ENCODE measurements at regions not wholly inside any gene's neighbourhood (a gene's known extent, or its start where the extent isn't known, plus 50 kb on each side); places are given as distances from the start of the nearest gene placed in this dataset.

GRCh38 chr10:133001114-133001513, 58.7 kb upstream of the CFAP46 start:
- Histone ChIP-seq H3K27ac (ENCODE audit: low read depth, low read length) (no peak overlapping the region), H2AFZ (ENCODE audit: low read depth, low read length, poor library complexity, severe bottlenecking) (no peak overlapping the region), H3K27me3 (ENCODE audit: insufficient read depth, low read length) (no peaks in the 10 kb centered on the region), H3K4me3 (replicated peaks in 1 of 2; ENCODE audit: low read depth in 1 of 2, low read length in 2 of 2) (no peak overlapping the region), H3K4me1 (ENCODE audit: control insufficient read depth in 1 of 2, insufficient read depth in 2 of 2, low read length in 2 of 2) (no peaks in the 10 kb centered on the region), H3K9ac (ENCODE audit: low read length) (no peak overlapping the region), H3K9me2 (ENCODE audit: insufficient read depth) (no peaks in the 10 kb centered on the region), H3K79me2 (ENCODE audit: insufficient read depth, low read length) (no peaks in the 10 kb centered on the region), H4K20me1 (ENCODE audit: insufficient read depth) (no peaks in the 10 kb centered on the region), H3K9me3 (ENCODE audit: control insufficient read depth in 1 of 2, insufficient read depth in 1 of 2, low read depth in 1 of 2, low read length in 2 of 2) (no peaks in the 10 kb centered on the region), H3K4me2 (ENCODE audit: low read length) (no peak overlapping the region), H3K36me3 (ENCODE audit: control insufficient read depth in 1 of 2, insufficient read depth in 2 of 2, low read length in 2 of 2) (no peaks in the 10 kb centered on the region)
- ChIA-PET POLR2A (no interaction called here), RAD21 (ENCODE audit: low non-redundant PET in 1 of 2, low total read pairs in 2 of 2, uncharacterized antibody in 2 of 2, unreplicated experiment in 2 of 2) (no interaction called here), CTCF (no interaction called here)
- no peak for DNase-seq (ENCODE audit: low read depth, low spot score)
- ATAC-seq, result no peak
- no TSS peak for BruUV-seq (replicated peaks)
- no peak for TF ChIP-seq POLR2A (IDR thresholded peaks at IDR 0.05; ENCODE audit: borderline replicate concordance, extremely low read depth, insufficient read depth, insufficient read length)
- no peak for TF ChIP-seq SP1 (IDR thresholded peaks at IDR 0.05; ENCODE audit: low read depth)
- TF ChIP-seq YY1 (IDR thresholded peaks at IDR 0.05; ENCODE audit: extremely low read depth, insufficient replicate concordance, low read depth, low read length), result no peak
- TF ChIP-seq EGR1 (IDR thresholded peaks at IDR 0.05; ENCODE audit: low read depth), result no peak
- TF ChIP-seq CBX3 (IDR thresholded peaks at IDR 0.05; ENCODE audit: low read depth), result no peak
- intact Hi-C loops (cut with micrococcal nuclease), result no loop called here

- DNase-seq (ENCODE audit: low read depth, low spot score), result no peak
- Histone ChIP-seq H3K9ac (ENCODE audit: low read length) (no peak overlapping the region), H3K9me3 (ENCODE audit: control insufficient read depth in 1 of 2, insufficient read depth in 1 of 2, low read depth in 1 of 2, low read length in 2 of 2) (no peaks in the 10 kb centered on the region), H3K27me3 (ENCODE audit: insufficient read depth, low read length) (no peaks in the 10 kb centered on the region), H3K4me1 (ENCODE audit: control insufficient read depth in 1 of 2, insufficient read depth in 2 of 2, low read length in 2 of 2) (no peaks in the 10 kb centered on the region), H3K27ac (ENCODE audit: low read depth, low read length) (no peak overlapping the region), H3K79me2 (ENCODE audit: insufficient read depth, low read length) (no peaks in the 10 kb centered on the region), H3K4me2 (ENCODE audit: low read length) (no peak overlapping the region), H3K4me3 (replicated peaks in 1 of 2; ENCODE audit: low read depth in 1 of 2, low read length in 2 of 2) (no peak overlapping the region), H3K36me3 (ENCODE audit: control insufficient read depth in 1 of 2, insufficient read depth in 2 of 2, low read length in 2 of 2) (no peaks in the 10 kb centered on the region), H4K20me1 (ENCODE audit: insufficient read depth) (no peaks in the 10 kb centered on the region), H2AFZ (ENCODE audit: low read depth, low read length, poor library complexity, severe bottlenecking) (no peak overlapping the region), H3K9me2 (ENCODE audit: insufficient read depth) (no peaks in the 10 kb centered on the region)
- ChIA-PET POLR2A (no interaction called here), CTCF (no interaction called here), RAD21 (ENCODE audit: low non-redundant PET in 1 of 2, low total read pairs in 2 of 2, uncharacterized antibody in 2 of 2, unreplicated experiment in 2 of 2) (no interaction called here)
- TF ChIP-seq JUND (IDR thresholded peaks at IDR 0.05) (no peak), CBX3 (IDR thresholded peaks at IDR 0.05; ENCODE audit: low read depth) (no peak), RAD21 (IDR thresholded peaks at IDR 0.05; ENCODE audit: low read depth) (no peak), POLR2A (IDR thresholded peaks at IDR 0.05; ENCODE audit: borderline replicate concordance, extremely low read depth, insufficient read depth, insufficient read length) (no peak), FOSL1 (IDR thresholded peaks at IDR 0.05; ENCODE audit: low read depth) (no peak), POLR2AphosphoS5 (IDR thresholded peaks at IDR 0.05; ENCODE audit: low read depth, low read length) (no peak), SIN3A (IDR thresholded peaks at IDR 0.05; ENCODE audit: low read depth) (no peak), SP1 (IDR thresholded peaks at IDR 0.05; ENCODE audit: low read depth) (no peak), EZH2 (IDR thresholded peaks at IDR 0.05) (no peak), SRF (IDR thresholded peaks at IDR 0.05; ENCODE audit: low read depth) (no peak), TCF7L2 (IDR thresholded peaks at IDR 0.05; ENCODE audit: borderline replicate concordance, extremely low read depth, insufficient read depth, insufficient read length) (no peak), EGR1 (IDR thresholded peaks at IDR 0.05; ENCODE audit: low read depth) (no peak), CEBPB (IDR thresholded peaks at IDR 0.05; ENCODE audit: low read depth) (no peak), ZFX (IDR thresholded peaks at IDR 0.05) (no peak), YY1 (IDR thresholded peaks at IDR 0.05; ENCODE audit: extremely low read depth, insufficient replicate concordance, low read depth, low read length) (no peak)
- TF ChIP-seq, protein P1, sequence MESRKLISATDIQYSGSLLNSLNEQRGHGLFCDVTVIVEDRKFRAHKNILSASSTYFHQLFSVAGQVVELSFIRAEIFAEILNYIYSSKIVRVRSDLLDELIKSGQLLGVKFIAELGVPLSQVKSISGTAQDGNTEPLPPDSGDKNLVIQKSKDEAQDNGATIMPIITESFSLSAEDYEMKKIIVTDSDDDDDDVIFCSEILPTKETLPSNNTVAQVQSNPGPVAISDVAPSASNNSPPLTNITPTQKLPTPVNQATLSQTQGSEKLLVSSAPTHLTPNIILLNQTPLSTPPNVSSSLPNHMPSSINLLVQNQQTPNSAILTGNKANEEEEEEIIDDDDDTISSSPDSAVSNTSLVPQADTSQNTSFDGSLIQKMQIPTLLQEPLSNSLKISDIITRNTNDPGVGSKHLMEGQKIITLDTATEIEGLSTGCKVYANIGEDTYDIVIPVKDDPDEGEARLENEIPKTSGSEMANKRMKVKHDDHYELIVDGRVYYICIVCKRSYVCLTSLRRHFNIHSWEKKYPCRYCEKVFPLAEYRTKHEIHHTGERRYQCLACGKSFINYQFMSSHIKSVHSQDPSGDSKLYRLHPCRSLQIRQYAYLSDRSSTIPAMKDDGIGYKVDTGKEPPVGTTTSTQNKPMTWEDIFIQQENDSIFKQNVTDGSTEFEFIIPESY (IDR thresholded peaks at IDR 0.05; ENCODE audit: extremely low read depth, insufficient replicate concordance, low read length), result no peak
- TF ChIP-seq, protein P2, sequence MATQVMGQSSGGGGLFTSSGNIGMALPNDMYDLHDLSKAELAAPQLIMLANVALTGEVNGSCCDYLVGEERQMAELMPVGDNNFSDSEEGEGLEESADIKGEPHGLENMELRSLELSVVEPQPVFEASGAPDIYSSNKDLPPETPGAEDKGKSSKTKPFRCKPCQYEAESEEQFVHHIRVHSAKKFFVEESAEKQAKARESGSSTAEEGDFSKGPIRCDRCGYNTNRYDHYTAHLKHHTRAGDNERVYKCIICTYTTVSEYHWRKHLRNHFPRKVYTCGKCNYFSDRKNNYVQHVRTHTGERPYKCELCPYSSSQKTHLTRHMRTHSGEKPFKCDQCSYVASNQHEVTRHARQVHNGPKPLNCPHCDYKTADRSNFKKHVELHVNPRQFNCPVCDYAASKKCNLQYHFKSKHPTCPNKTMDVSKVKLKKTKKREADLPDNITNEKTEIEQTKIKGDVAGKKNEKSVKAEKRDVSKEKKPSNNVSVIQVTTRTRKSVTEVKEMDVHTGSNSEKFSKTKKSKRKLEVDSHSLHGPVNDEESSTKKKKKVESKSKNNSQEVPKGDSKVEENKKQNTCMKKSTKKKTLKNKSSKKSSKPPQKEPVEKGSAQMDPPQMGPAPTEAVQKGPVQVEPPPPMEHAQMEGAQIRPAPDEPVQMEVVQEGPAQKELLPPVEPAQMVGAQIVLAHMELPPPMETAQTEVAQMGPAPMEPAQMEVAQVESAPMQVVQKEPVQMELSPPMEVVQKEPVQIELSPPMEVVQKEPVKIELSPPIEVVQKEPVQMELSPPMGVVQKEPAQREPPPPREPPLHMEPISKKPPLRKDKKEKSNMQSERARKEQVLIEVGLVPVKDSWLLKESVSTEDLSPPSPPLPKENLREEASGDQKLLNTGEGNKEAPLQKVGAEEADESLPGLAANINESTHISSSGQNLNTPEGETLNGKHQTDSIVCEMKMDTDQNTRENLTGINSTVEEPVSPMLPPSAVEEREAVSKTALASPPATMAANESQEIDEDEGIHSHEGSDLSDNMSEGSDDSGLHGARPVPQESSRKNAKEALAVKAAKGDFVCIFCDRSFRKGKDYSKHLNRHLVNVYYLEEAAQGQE (IDR thresholded peaks at IDR 0.05; ENCODE audit: low read depth), result no peak
- BruUV-seq (replicated peaks), result no TSS peak
- no peak for ATAC-seq
- intact Hi-C loops (cut with micrococcal nuclease), result no loop called here
Measured at GRCh38 chr10:133000648-133001047, 58.3 kb upstream of the CFAP46 start.
